NCI-H1417 (cell line): ENCODE measurements at regions not wholly inside any gene's neighbourhood (a gene's known extent, or its start where the extent isn't known, plus 50 kb on each side); places are given as distances from the start of the nearest gene placed in this dataset.
"Not testable (repeated sequence)": the region's sequence is repeated elsewhere in the genome, so short reads cannot be mapped to it uniquely, and the experiment has no call there.

Experiments used
- DNase-seq, 3 experiments: peaks; one replicate each; lab custom pipeline; 2025; lab: John Stamatoyannopoulos, UW

DNA sequence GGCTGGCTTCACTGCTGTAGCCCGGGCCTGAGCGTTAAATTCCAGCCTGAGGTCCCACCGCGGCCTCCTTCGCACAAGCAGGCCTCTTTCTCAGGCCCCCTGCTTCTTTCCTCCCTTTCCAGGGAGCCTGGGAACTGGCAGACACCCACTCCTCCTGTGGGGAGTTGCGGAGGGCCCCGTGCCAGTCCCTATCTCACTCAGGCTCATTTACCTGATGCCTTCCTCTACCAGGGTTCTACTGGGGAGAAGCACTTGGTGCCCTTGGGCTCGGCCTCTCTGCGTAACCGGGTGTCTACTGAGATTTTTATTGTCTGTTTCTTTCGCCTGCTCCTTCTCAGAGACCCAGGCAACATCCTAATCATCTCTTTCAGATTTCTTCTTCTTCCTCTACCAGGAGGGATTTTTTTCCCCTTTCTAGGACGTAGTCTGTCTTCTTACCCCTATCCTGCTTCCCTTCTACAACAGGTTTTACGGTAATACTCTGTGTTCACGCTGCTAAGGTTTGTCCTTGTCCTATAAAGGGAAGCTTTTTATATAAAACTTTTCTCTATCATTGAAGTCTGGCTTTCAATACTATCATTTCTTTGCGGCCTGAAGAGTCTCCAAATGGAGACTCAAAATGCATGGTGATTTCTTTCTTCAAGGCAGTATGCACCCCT, 135.4 kb upstream of the GPR12 start:
- DNase-seq: no peak

GRCh38 chr13:26895081-26895807, 134.7 kb upstream of the GPR12 start:
- DNase-seq: no peak

DNA sequence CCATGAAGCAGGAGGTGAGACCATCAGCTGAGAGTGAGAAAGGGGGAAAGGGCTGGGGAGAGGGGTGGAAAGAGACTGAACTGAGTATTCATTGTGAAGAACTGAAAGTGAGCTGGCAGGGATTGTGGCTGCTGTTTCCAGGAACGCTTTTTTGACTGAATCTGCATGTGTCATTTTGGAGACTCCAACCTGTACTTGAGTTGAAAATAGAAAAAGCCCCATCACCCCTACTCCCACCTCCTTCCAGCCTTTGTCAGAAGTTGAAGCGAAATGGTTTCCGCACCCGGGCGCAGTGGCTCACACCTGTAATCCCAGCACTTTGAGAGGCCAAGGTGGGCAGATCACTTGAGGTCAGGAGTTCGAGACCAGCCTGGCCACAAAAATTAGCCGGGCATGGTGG, 128.0 kb upstream of the GPR12 start:
- no peak for DNase-seq

- no peak for DNase-seq
Observed at GRCh38 chr13:26887594-26887993, 127.0 kb upstream of the GPR12 start.

DNA sequence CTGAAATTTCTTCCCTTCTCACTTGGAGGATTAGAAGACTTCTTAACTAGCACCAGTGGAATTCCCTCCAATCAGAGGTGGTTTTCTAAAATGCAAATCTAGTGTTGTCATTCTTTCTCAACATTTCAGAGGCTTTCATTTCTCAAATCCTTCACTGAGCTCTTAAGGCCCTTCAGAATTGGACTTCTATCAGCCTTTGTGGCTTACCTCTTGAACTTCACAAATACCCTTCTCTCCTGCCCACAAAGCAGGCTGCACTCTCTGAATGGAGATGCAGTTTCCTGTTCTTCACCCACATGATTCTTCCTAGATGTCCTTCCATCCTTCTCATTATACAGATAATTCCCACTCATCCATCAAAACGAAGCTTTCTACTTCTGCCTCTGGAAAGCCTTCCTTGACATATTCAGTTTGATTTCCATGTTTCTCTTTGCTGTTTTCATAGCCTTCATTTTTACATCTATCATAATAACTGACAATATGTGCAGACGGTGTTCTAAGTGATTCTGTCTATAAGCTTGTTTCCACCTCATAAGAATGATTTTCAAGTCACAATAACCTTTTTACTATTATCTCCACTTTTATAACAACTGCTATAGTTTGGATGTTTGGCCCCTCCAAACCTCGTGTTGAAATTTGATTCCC, 123.1 kb upstream of the GPR12 start:
- DNase-seq: no peak

GRCh38 chr13:26882731-26883130, 122.1 kb upstream of the GPR12 start:
- no peak for DNase-seq

DNA sequence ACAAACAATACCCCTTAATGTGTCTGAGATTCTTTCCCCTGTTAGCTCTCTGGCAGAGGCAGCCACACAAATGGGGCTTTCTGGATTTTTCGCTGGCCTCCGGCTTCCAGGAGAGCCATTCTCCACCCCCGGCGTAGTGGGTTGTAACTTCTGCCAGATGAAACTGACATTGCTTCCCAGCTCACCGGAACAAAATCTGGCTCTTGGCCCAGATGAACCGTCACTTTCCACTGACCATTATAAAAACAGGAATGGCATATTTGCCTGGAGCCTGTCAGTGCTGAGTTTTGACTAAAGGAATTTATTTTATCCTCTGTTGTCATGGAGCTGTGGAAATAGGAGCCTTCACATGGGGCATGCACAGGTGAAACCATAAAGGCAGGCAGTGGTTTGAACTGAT, 120.6 kb upstream of the GPR12 start:
- peak in 1 of 3 experiments; percentile 0 for DNase-seq

DNA sequence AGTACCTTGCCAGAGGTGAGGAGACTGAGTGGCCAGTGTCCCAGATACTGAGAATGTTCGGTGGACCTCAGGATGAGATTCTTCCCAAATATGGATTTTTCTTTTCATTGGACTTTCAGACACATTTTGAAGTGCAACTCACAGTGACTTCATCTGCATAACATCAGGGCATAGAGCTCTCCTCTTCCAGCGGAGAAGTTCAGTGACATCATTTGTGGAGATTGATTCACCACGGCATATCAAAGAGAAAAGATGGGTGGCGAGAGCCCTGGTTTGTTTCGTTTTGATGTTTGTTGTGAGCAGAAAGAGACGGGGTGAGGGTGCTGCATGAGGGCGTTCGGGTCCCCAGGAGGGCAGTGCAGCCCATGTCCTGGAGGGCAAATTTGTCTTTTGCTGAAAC, 120.1 kb upstream of the GPR12 start:
- no peak for DNase-seq

DNA sequence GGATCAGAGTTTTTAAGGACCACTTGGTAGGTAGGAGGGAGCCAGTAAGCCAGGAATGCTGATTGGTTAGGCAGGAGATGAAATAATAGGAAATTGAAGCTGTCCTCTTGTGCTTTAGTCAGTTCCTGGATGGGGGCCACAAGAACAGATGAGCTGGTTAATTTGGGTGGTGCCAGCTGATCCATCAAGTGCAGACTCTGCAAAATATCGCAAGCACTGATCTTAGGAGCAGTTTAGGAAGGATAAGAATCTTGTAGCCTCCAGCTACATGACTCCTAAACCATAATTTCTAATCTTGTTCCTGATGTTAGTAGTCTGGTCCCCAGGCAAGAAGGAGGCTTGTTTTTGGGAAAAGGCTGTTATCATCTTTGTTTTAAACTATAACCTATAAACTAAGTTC, 117.9 kb upstream of the GPR12 start:
- no peak for DNase-seq

DNA sequence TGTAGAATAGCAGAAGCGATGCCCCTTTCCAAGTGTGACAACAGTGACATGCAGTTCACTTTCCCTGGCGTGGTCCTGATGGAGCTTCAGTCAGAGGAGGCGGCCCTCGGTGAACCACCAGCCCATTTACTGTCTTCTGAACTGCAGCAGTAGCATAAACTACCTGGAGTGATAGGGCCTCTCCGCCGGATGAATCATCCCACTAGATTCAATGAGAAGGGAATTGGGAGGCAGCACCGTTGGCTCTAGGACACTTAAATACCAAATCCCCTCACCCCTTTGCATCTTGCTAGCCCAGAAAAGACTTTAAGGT, 112.8 kb upstream of the GPR12 start:
- DNase-seq: no peak

DNA sequence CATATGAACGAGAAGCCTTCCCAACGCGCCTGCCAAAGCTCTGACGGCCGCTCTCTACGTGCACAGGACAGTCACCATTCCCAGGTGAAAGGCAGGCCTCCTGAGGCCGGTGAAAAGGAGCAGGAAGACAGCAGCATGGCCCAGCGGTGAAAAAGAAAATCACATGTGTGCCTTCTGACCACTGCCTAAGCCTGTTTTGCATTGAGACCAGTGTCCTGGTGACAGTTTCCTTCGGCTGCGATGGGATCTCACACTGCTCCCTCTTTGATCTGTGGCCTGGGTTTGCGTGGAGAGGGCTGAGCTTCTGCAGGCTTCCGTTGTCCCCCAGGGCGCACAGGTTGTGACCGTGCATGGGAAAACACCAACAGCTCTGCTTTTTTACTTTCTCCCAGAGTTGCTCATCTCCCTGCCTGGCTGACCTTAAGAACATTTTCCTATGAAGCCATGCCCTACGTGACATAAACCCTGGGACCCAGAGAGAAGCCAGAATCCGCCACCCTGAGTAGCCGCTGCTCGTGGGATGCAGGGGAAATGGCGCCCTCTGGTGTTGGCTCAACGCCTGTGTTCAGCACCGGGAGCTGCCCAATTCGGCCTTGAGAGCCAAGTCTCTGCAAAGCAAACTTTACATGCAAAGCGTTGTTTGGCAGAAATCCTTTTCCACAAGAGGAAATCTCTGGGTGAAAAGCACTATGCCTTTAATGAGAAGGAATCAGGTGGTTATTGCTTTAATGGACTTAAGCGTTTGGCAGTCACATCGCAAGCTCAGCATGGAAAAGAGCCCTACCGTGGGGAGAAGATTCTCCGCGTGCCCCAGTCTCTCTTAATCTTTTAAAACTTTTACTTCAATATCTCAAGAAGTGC, 112.2 kb upstream of the GPR12 start:
- peak; percentile 4 to 51 (median 32) for DNase-seq

DNA sequence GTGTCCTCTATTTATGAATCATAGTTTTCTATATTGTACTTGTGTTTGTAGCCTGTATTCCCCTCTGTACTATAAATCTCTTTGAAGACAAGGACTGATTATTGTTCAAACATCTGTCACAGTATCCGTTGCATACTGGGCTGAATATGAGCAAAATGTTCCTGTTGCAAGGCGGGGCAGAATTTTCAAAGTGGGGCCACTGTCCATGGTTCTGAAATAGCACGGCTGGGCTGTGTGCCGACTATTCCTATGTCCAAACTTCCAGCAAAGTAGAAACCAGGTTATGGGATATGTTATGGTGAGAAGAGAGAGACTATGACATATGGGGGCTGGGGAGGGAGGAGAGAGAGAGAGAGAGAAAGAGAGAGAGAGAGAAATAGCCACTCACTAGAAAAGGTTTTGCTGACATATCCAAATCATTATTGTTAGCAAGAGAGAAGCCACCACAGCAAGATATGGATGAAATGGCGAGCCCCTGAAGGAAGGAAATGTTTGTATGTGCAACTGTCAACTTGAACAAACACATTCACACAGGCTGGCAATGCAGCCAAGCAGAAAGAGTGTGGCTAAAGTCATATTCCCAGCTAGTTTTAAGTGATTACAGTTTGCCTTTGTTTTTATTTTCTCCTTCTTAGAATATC, 107.0 kb upstream of the GPR12 start:
- DNase-seq: no peak

GRCh38 chr13:26864576-26864975, 104.0 kb upstream of the GPR12 start:
- no peak for DNase-seq

GRCh38 chr13:26861941-26862340, 101.4 kb upstream of the GPR12 start:
- DNase-seq: no peak

GRCh38 chr13:26855921-26856320, 95.3 kb upstream of the GPR12 start:
- DNase-seq: no peak

DNA sequence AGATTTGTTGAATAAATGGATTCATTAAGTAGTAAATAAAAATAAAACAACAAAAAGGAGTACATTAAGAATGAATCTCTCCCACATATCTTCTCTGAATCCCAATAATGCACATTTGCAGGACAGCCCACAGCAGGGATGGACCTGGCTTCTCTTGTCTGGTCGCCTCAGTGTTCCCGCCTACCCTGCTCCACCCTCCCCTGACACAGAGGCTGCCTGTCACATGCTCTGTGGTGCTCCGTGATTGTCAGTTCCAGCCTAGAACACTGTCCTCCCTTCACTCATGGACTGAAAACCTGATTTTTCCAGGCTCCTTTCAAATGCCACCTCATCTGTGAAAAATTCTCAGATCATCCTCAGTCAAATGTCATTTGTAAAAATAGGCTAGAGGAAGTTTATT, 94.5 kb upstream of the GPR12 start:
- DNase-seq: no peak

DNA sequence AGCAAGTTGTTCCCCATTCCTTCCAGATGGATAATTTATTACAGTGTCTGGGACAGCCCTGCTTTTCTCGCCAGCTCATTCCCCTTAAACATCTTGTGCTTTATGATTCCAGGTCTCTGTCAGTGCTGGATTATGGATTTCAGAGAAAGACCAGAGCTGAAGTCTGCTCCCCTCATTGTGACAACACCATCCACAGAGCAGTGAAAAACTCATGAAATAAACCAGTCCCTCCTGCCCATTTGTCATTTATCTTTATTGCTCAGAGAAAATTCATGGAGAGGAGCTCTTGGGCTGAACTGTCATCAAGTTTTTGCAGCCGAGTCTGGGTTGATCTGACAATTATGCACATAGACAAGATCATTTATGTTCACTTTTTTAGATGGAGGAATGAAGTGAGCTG, 92.7 kb upstream of the GPR12 start:
- no peak for DNase-seq

GRCh38 chr13:26847281-26847680, 86.7 kb upstream of the GPR12 start:
- no peak for DNase-seq

GRCh38 chr13:26845063-26845462, 84.5 kb upstream of the GPR12 start:
- DNase-seq: not testable (repeated sequence)

GRCh38 chr13:26839682-26840081, 79.1 kb upstream of the GPR12 start:
- no peak for DNase-seq

GRCh38 chr13:26838821-26839220, 78.2 kb upstream of the GPR12 start:
- no peak for DNase-seq

DNA sequence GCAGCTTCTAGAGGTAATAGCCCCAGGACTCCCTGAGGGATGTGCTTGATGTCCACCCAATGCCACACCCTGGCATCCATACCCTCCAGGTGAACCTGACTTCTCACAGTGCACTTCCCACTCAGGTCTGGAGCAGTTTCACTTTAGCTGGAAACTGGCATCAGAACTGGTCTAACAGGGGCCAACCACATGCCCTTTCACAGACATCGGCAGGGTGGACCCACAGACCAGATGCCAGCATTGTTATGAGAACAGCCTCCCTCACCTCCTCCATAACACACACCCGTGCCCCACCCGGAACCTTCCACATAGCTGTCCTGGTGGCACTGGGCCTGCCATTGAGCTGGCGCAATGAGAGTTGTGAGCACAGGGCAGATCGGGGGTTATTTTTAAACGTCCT, 77.4 kb upstream of the GPR12 start:
- no peak for DNase-seq
